H1 (cell line): ENCODE measurements at regions not wholly inside any gene's neighbourhood (a gene's known extent, or its start where the extent isn't known, plus 50 kb on each side); places are given as distances from the start of the nearest gene placed in this dataset.

Experiments
- TF ChIP-seq, protein P1 (sequence below): fragments of 300-600 bp; sonication (generic); IDR thresholded peaks from 2 replicates; pipeline ENCODE4 v1.7.1; 2012; ENCODE audit warnings: low read length, moderate library complexity, mild to moderate bottlenecking, inconsistent platforms; ENCODE audit not compliant: insufficient replicate concordance

- TF ChIP-seq, protein P1, sequence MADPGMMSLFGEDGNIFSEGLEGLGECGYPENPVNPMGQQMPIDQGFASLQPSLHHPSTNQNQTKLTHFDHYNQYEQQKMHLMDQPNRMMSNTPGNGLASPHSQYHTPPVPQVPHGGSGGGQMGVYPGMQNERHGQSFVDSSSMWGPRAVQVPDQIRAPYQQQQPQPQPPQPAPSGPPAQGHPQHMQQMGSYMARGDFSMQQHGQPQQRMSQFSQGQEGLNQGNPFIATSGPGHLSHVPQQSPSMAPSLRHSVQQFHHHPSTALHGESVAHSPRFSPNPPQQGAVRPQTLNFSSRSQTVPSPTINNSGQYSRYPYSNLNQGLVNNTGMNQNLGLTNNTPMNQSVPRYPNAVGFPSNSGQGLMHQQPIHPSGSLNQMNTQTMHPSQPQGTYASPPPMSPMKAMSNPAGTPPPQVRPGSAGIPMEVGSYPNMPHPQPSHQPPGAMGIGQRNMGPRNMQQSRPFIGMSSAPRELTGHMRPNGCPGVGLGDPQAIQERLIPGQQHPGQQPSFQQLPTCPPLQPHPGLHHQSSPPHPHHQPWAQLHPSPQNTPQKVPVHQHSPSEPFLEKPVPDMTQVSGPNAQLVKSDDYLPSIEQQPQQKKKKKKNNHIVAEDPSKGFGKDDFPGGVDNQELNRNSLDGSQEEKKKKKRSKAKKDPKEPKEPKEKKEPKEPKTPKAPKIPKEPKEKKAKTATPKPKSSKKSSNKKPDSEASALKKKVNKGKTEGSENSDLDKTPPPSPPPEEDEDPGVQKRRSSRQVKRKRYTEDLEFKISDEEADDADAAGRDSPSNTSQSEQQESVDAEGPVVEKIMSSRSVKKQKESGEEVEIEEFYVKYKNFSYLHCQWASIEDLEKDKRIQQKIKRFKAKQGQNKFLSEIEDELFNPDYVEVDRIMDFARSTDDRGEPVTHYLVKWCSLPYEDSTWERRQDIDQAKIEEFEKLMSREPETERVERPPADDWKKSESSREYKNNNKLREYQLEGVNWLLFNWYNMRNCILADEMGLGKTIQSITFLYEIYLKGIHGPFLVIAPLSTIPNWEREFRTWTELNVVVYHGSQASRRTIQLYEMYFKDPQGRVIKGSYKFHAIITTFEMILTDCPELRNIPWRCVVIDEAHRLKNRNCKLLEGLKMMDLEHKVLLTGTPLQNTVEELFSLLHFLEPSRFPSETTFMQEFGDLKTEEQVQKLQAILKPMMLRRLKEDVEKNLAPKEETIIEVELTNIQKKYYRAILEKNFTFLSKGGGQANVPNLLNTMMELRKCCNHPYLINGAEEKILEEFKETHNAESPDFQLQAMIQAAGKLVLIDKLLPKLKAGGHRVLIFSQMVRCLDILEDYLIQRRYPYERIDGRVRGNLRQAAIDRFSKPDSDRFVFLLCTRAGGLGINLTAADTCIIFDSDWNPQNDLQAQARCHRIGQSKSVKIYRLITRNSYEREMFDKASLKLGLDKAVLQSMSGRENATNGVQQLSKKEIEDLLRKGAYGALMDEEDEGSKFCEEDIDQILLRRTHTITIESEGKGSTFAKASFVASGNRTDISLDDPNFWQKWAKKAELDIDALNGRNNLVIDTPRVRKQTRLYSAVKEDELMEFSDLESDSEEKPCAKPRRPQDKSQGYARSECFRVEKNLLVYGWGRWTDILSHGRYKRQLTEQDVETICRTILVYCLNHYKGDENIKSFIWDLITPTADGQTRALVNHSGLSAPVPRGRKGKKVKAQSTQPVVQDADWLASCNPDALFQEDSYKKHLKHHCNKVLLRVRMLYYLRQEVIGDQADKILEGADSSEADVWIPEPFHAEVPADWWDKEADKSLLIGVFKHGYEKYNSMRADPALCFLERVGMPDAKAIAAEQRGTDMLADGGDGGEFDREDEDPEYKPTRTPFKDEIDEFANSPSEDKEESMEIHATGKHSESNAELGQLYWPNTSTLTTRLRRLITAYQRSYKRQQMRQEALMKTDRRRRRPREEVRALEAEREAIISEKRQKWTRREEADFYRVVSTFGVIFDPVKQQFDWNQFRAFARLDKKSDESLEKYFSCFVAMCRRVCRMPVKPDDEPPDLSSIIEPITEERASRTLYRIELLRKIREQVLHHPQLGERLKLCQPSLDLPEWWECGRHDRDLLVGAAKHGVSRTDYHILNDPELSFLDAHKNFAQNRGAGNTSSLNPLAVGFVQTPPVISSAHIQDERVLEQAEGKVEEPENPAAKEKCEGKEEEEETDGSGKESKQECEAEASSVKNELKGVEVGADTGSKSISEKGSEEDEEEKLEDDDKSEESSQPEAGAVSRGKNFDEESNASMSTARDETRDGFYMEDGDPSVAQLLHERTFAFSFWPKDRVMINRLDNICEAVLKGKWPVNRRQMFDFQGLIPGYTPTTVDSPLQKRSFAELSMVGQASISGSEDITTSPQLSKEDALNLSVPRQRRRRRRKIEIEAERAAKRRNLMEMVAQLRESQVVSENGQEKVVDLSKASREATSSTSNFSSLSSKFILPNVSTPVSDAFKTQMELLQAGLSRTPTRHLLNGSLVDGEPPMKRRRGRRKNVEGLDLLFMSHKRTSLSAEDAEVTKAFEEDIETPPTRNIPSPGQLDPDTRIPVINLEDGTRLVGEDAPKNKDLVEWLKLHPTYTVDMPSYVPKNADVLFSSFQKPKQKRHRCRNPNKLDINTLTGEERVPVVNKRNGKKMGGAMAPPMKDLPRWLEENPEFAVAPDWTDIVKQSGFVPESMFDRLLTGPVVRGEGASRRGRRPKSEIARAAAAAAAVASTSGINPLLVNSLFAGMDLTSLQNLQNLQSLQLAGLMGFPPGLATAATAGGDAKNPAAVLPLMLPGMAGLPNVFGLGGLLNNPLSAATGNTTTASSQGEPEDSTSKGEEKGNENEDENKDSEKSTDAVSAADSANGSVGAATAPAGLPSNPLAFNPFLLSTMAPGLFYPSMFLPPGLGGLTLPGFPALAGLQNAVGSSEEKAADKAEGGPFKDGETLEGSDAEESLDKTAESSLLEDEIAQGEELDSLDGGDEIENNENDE = no peak
Measured at GRCh38 chr12:105769486-105769885, 369.3 kb downstream of the NUAK1 start (continued).
